Parathyroid adenoma (tissue), 2 donors: ENCODE measurements at regions not wholly inside any gene's neighbourhood (a gene's known extent, or its start where the extent isn't known, plus 50 kb on each side); places are given as distances from the start of the nearest gene placed in this dataset.
A peak's percentile ranks its signal among the peaks of the same experiment; 100 is the strongest.

Experiments used
- H2AFZ ChIP-seq: fragments of 300-600 bp; sonication (generic); one replicate; pipeline ENCODE4 v1.7.0; 2017; ENCODE audit warnings: antibody characterized with exemption, mild to moderate bottlenecking
- H3K27ac ChIP-seq: fragments of 300-600 bp; sonication (generic); one replicate; pipeline ENCODE4 v1.7.0; 2017
- H3K27me3 ChIP-seq: fragments of 300-600 bp; sonication (generic); one replicate; pipeline ENCODE4 v1.7.0; 2017; ENCODE audit warnings: low read length; ENCODE audit not compliant: control insufficient read depth, insufficient read depth
- H3K36me3 ChIP-seq: fragments of 300-600 bp; sonication (generic); one replicate; pipeline ENCODE4 v1.7.0; 2017; ENCODE audit warnings: low read length; ENCODE audit not compliant: control insufficient read depth, insufficient read depth
- H3K4me1 ChIP-seq: fragments of 300-600 bp; sonication (generic); one replicate; pipeline ENCODE4 v1.7.0; 2017; ENCODE audit warnings: control low read depth
- H3K4me2 ChIP-seq: fragments of 300-600 bp; sonication (generic); one replicate; pipeline ENCODE4 v1.7.0; 2017; ENCODE audit warnings: low read length
- H3K4me3 ChIP-seq: fragments of 300-600 bp; sonication (generic); one replicate; pipeline ENCODE4 v1.7.0; 2017; ENCODE audit warnings: low read depth, low read length
- H3K79me2 ChIP-seq: fragments of 300-600 bp; sonication (generic); one replicate; pipeline ENCODE4 v1.7.0; 2017; ENCODE audit warnings: control low read depth
- H3K9ac ChIP-seq: fragments of 300-600 bp; sonication (generic); one replicate; pipeline ENCODE4 v1.7.0; 2017; ENCODE audit warnings: mild to moderate bottlenecking
- H3K9me3 ChIP-seq: fragments of 300-600 bp; sonication (generic); one replicate; pipeline ENCODE4 v1.7.0; 2017; ENCODE audit warnings: low read length; ENCODE audit not compliant: control insufficient read depth
- TF ChIP-seq, protein P1 (sequence below): fragments of 300-600 bp; sonication (generic); IDR thresholded peaks from one replicate; pipeline ENCODE4 v1.7.0; 2017; ENCODE audit warnings: antibody characterized with exemption, mild to moderate bottlenecking
- donor health status: primary hyperparathyroidism.

DNA sequence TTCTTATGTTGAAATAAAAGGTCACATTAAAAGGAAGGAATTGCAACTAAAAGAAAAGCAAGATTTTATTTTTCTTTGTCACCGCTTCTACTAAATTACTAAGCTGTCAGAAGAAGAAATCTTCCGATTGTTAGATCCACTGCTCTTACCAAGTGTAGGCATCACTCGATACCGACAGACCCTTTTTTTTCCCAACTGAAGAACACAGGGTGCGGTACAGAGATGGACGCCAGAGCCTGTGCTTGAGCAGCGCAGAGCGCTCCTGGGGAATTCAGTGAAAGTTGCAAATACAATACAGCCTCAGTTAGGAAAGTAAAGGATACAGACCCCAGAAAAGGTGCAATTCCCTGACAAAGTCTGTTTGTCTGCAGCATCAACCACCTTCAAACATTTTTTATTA is 94.9 kb upstream of the WDR17 start:
- Histone ChIP-seq H3K4me3 (no peak overlapping the region), H3K4me2 (no peak overlapping the region), H3K36me3 (no peaks in the 10 kb centered on the region), H3K27ac (no peak overlapping the region), H2AFZ (no peak overlapping the region), H3K9ac (no peak overlapping the region), H3K27me3 (no peaks in the 10 kb centered on the region), H3K4me1 (no peaks in the 10 kb centered on the region), H3K79me2 (no peaks in the 10 kb centered on the region), H3K9me3 (no peaks in the 10 kb centered on the region)
- TF ChIP-seq, protein P1, sequence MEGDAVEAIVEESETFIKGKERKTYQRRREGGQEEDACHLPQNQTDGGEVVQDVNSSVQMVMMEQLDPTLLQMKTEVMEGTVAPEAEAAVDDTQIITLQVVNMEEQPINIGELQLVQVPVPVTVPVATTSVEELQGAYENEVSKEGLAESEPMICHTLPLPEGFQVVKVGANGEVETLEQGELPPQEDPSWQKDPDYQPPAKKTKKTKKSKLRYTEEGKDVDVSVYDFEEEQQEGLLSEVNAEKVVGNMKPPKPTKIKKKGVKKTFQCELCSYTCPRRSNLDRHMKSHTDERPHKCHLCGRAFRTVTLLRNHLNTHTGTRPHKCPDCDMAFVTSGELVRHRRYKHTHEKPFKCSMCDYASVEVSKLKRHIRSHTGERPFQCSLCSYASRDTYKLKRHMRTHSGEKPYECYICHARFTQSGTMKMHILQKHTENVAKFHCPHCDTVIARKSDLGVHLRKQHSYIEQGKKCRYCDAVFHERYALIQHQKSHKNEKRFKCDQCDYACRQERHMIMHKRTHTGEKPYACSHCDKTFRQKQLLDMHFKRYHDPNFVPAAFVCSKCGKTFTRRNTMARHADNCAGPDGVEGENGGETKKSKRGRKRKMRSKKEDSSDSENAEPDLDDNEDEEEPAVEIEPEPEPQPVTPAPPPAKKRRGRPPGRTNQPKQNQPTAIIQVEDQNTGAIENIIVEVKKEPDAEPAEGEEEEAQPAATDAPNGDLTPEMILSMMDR, result no peak

DNA sequence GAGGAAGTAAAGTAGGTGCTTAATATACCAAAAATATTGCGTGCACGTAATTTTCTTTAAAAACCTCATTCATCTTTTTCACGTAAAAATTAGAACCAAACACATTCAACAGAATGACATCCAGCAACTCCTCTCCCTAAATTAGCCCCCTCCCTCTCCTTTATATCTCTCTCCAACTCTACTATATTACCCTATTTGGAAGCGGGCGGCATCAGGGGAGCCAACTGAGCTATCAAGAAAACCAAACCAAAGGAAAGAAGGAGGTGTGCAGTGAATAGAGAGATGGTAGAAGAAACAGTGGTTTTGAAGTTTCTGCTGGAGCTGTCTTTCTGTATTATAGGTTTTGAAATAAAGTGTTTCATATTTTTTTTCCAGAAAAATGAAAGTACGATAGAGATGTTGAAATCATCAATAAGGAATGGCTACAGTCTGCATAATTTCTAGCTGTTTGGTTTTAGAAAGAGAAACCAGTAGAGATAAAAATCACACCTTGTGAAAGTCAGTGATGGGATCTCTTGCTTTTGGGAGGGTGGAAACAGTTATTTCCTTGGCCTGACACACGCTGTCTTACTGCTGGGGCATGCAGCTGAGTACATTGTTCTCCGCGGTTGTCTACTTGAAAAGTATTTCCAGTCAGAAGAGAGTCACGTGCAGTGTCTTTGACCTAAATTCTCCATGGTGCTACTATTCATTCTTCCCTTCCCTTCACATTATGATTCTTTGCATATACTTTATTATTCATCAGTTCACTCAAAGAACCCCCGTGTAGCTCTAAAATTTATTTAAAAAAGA is 94.1 kb upstream of the WDR17 start:
- Histone ChIP-seq H3K27ac (no peak overlapping the region), H3K4me1 (no peaks in the 10 kb centered on the region), H2AFZ (no peak overlapping the region), H3K9ac (no peak overlapping the region), H3K4me3 (no peak overlapping the region), H3K4me2 (peak overlapping the region; percentile 47), H3K9me3 (no peaks in the 10 kb centered on the region), H3K79me2 (no peaks in the 10 kb centered on the region), H3K27me3 (no peaks in the 10 kb centered on the region), H3K36me3 (no peaks in the 10 kb centered on the region)
- TF ChIP-seq, protein P1, result no peak

DNA sequence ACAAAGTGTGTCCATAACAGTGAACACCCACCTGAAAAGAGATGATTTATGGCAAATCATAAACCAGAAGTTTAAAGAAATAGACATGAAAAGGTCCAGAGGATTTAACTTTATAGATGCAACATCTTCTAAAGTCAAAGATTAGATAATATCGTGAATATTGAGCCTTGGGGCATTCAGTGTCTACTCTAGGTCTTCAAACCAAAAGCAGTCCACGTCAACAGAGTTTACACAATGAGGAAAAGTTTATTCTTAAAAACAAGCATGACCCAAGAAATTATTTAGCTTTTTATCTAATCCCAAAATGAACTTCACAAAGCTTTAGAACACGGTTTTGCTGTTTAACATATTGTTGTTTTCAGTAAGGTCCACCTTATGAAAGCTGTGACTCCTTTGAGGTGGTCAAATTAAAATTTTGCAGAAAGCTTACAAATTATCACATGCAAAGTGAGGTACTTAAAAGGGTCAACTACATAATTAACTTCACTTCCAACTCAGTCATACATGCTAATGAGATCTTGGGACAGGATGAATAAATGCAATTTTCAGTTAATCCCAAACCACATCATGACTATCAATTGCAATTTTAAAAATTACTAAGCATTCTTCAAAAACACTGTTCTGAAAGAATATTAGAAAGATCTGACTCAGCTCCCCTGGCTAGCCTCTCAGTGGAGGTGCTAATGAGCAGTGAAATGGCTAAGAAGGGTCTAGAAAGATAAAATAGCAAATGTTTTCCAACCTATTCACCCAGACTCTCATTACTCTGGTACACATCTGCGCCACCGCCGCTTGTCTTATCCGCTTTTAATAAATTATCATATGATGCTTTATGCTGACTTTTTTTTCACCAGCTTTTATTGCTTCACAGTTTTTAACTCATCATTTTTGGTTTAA is 92.4 kb upstream of the WDR17 start:
- TF ChIP-seq, protein P1, result no peak
- Histone ChIP-seq H3K4me1 (no peaks in the 10 kb centered on the region), H3K9me3 (no peaks in the 10 kb centered on the region), H3K79me2 (no peaks in the 10 kb centered on the region), H3K4me2 (no peak overlapping the region), H2AFZ (no peak overlapping the region), H3K36me3 (no peaks in the 10 kb centered on the region), H3K9ac (no peak overlapping the region), H3K4me3 (no peak overlapping the region), H3K27me3 (no peaks in the 10 kb centered on the region), H3K27ac (no peak overlapping the region)

DNA sequence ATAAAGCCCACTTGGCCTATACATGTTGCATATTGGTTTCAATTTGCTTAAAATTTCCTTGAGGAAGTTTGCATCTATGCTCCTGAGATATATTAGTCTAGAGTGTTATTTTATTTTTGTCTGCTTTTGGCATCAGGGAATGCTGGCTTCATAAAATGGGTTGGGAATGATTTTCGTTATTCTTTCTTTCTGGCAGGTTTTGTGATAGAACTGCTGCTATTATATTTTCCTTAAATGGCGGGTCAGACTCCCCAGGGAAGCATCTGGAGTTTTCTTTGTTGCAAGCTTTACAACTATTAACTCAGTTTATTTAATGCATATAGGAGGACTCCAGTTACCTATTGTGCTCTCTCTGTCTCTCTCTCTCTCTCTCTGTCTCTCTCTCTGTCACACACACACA is 82.0 kb upstream of the WDR17 start:
- Histone ChIP-seq H3K9ac (no peak overlapping the region), H3K4me1 (no peaks in the 10 kb centered on the region), H3K4me3 (no peak overlapping the region), H3K4me2 (no peak overlapping the region), H3K79me2 (no peaks in the 10 kb centered on the region), H3K36me3 (no peaks in the 10 kb centered on the region), H3K27ac (no peak overlapping the region), H3K27me3 (no peaks in the 10 kb centered on the region), H3K9me3 (no peaks in the 10 kb centered on the region), H2AFZ (no peak overlapping the region)
- TF ChIP-seq, protein P1, result no peak
